GM23338 (cell line): ENCODE measurements at regions not wholly inside any gene's neighbourhood (a gene's known extent, or its start where the extent isn't known, plus 50 kb on each side); places are given as distances from the start of the nearest gene placed in this dataset.

Experiments used
- CREB1 ChIP-seq: fragments of 250-450 bp; sonication (Bioruptor Pico); IDR thresholded peaks from 2 replicates; pipeline ENCODE4 v1.5.0; 2020; ENCODE audit warnings: low read depth, mild to moderate bottlenecking, moderate library complexity
- CTCF ChIP-seq, 2 experiments: fragments of 200-600 bp in 1 of 2; sonication (generic) in 1 of 2; conservative IDR thresholded peaks; 2 replicates each; pipeline versions ENCODE4 v1.5.1 to v1.6.1; 2016 to 2017; ENCODE audit warnings: antibody characterized with exemption in 2 of 2, low read depth in 2 of 2, mild to moderate bottlenecking in 2 of 2, moderate library complexity in 1 of 2
- ETS1 ChIP-seq: IDR thresholded peaks from 2 replicates; pipeline ENCODE4 v1.6.1; 2016; ENCODE audit warnings: antibody characterized with exemption
- EZH2 ChIP-seq: fragments of 200-600 bp; sonication (generic); IDR thresholded peaks from one replicate; pipeline ENCODE4 v1.8.0; 2017; ENCODE audit warnings: antibody characterized with exemption, mild to moderate bottlenecking, low read depth; ENCODE audit not compliant: unreplicated experiment
- EZH2phosphoT487 ChIP-seq: fragments of 200-600 bp; sonication (generic); IDR thresholded peaks from one replicate; pipeline ENCODE4 v1.8.1; 2018; ENCODE audit warnings: antibody characterized with exemption; ENCODE audit not compliant: unreplicated experiment
- JUNB ChIP-seq: IDR thresholded peaks from one replicate; pipeline ENCODE4 v1.6.1; 2016; ENCODE audit warnings: antibody characterized with exemption; ENCODE audit not compliant: unreplicated experiment
- NANOG ChIP-seq: IDR thresholded peaks from 2 replicates; pipeline ENCODE4 v1.6.1; 2016; ENCODE audit warnings: antibody characterized with exemption, borderline replicate concordance
- POLR2AphosphoS5 ChIP-seq: IDR thresholded peaks from 2 replicates; pipeline ENCODE4 v1.6.1; 2016; ENCODE audit warnings: antibody characterized with exemption, low read depth
- REST ChIP-seq: IDR thresholded peaks from one replicate; pipeline ENCODE4 v1.6.1; 2018; ENCODE audit warnings: antibody characterized with exemption; ENCODE audit not compliant: unreplicated experiment
- STAT1 ChIP-seq: IDR thresholded peaks from one replicate; pipeline ENCODE4 v1.6.1; 2016; ENCODE audit warnings: antibody characterized with exemption; ENCODE audit not compliant: unreplicated experiment
- ZNF114 ChIP-seq: fragments of 250-450 bp; sonication (Bioruptor Pico); IDR thresholded peaks from 2 replicates; pipeline ENCODE4 v1.5.0; 2020; ENCODE audit warnings: mild to moderate bottlenecking, moderate library complexity
- ZNF331 ChIP-seq: fragments of 250-450 bp; sonication (Bioruptor Pico); IDR thresholded peaks from 2 replicates; pipeline ENCODE4 v1.5.0; 2020; ENCODE audit warnings: low read depth, mild to moderate bottlenecking, moderate library complexity

GRCh38 chr2:138881126-138881525 is 100.9 kb upstream of the NXPH2 start:
- no peak for TF ChIP-seq CTCF (conservative IDR thresholded peaks at IDR 0.05; ENCODE audit: low read depth in 2 of 2)
- no peak for TF ChIP-seq POLR2AphosphoS5
- no peak for TF ChIP-seq EZH2
- TF ChIP-seq CREB1 (CRISPR knock-in tag), result no peak
- TF ChIP-seq REST, result no peak
- no peak for TF ChIP-seq ETS1
- TF ChIP-seq EZH2phosphoT487, result no peak
- no peak for TF ChIP-seq JUNB
- TF ChIP-seq ZNF331 (CRISPR knock-in tag), result no peak
- no peak for TF ChIP-seq ZNF114 (CRISPR knock-in tag)
- no peak for TF ChIP-seq NANOG
- TF ChIP-seq STAT1, result no peak
